GM12891 (cell line): ENCODE measurements at regions not wholly inside any gene's neighbourhood (a gene's known extent, or its start where the extent isn't known, plus 50 kb on each side); places are given as distances from the start of the nearest gene placed in this dataset.

Experiments
- POLR2A ChIP-seq: IDR thresholded peaks from 2 replicates; pipeline ENCODE4 v1.6.1; 2011; ENCODE audit warnings: low read depth, low read length, control low read depth
- POLR2AphosphoS5 ChIP-seq: IDR thresholded peaks from 2 replicates; pipeline ENCODE4 v1.6.1; 2011; ENCODE audit warnings: low read depth, low read length, control low read depth
- SPI1 ChIP-seq: IDR thresholded peaks from 2 replicates; pipeline ENCODE4 v1.6.1; 2011; ENCODE audit warnings: low read depth, low read length, control low read depth
- TAF1 ChIP-seq: IDR thresholded peaks from 2 replicates; pipeline ENCODE4 v1.6.1; 2011; ENCODE audit warnings: low read depth, low read length, control low read depth

DNA sequence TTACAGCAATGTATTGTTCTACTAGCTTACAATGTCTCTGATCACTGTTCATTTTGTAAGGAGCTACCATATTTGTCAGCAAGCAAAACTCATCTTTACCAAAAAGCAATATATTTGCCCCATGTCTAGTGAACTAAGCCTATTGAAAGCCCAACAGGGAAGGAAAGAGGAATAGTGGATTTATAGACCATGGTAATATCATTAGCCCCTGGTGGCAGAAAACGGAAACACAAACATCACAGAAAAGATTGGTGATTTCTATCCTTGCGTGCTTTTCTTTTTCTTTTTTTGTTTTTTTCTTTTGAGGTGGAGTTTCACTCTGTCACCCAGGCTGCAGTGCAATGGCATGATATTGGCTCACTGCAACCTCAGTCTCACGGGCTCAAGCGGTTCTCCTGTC is 1562.4 kb upstream of the TMEM132C start:
- TF ChIP-seq POLR2AphosphoS5 (no peak), POLR2A (no peak), TAF1 (no peak), SPI1 (no peak)
